22Rv1 (cell line): ENCODE measurements at regions not wholly inside any gene's neighbourhood (a gene's known extent, or its start where the extent isn't known, plus 50 kb on each side); places are given as distances from the start of the nearest gene placed in this dataset.

Experiments
- CTCF ChIP-seq: fragments of 450-650 bp; IDR thresholded peaks from 2 replicates; pipeline ENCODE4 v1.5.1; 2017; ENCODE audit warnings: mild to moderate bottlenecking
- ZFX ChIP-seq: fragments of 450-650 bp; IDR thresholded peaks from 2 replicates; pipeline ENCODE4 v1.6.1; 2017; ENCODE audit warnings: antibody characterized with exemption, borderline replicate concordance

DNA sequence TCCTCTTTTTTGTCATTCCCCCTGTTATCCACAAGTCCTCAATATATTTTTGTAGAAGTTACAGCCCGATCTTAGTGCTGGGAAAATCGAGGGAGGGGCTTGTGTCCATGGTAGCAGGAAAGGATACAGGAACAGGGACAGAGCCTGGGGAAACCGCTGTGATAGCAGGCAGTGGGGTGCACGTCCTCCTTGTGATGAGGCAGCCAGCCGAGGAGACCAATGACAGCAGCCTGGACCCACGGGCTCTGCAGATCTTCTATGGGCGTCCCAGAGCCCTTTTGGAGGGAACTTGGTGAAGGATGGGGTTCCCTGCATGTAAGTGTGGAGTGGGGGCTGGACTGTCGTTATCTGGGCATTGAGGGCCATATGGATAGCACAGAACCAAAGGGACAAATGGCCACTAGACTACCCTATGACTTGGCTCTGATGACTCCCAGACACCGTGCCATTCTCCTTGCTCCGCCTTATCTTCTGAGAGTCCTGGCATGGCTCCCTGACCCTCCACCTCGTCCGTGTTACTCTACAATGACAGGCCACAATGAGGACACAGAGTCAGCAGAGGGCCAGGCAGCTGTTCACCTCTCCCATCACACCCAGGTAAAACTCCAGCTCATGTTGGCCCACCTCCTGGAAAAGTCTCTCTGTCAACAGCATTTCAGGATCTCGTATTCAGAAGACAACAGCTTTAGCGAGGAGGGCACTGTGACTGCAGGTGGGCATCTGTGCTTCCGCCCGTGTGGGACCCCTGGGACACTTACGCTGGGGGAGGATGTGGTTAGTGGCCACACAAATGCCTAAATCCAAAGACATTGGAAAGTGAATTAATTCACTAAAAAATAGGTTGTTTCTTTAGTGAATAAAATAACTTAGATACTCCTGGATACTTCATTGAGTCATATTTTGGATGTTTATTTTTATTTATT lies 100.1 kb downstream of the VAPA start:
- no peak for TF ChIP-seq CTCF
- no peak for TF ChIP-seq ZFX
